GM18870 (cell line): ENCODE measurements at regions not wholly inside any gene's neighbourhood (a gene's known extent, or its start where the extent isn't known, plus 50 kb on each side); places are given as distances from the start of the nearest gene placed in this dataset.

Source experiments
- ATAC-seq: cut with Tn5 transposase; IDR thresholded peaks from one replicate; pipeline ENCODE4 v1.9.1; 2021; ENCODE audit warnings: moderate library complexity; ENCODE audit not compliant: unreplicated experiment

GRCh38 chr3:70580021-70580420 lies 267.6 kb upstream of the MDFIC2 start:
- ATAC-seq: no peak

DNA sequence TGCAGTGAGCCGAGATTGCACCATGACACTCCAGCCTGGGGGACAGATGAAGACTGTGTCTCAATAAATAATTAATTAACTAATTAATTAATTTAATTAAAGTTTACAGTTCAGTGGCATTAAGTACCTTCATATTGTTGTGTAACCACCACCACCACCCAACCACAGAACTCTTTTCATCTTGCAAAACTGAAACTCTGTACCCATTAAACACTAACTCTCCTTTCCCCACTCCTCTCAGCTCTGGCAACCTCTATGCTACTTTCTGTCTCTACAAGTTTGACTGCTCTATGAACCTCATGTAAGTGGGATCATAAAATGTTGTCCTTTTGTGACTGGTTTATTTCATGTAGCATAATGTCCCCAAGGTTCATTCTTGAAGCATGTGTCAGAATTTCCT lies 259.3 kb upstream of the MDFIC2 start:
- ATAC-seq: no peak

DNA sequence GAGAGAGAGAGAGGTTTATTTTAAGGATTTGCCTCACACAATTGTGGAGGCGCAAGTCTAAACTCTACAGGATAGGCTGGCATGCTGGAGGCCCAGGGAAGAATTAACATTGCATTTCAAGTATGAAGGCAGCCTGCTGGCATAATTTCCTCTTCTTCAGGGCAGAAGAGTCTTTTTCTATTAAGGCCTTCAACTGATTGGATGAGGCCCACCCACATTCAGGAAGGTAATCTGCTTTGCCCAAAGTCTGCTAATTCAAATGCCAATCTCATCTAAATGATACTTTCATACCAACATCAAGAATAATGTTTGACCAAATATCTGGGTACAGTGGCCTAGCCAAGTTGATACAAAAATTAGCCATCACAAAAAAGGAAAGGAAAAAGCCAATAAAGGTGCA lies 258.1 kb upstream of the MDFIC2 start:
- no peak for ATAC-seq

- ATAC-seq: no peak
Observed at GRCh38 chr3:70568626-70569025, 256.2 kb upstream of the MDFIC2 start.

DNA sequence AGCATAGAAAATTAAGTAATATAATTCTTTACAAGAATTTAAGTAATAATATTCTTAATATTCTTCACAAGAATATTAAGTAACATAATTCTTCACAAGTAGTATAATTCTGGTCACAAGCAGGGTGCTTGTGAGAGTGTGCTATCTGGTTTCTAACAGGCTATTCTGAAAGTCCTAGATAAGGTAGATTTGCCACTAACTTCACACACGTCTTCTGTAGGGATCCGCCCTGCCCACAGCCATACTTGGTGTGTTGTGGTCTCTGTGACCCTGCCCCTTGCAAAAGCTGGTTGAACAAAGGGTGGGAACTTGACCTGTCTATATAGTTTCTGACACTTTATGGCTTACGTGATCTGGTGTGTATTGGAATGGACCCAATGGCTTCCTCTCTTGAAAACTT lies 253.4 kb upstream of the MDFIC2 start:
- ATAC-seq: no peak

DNA sequence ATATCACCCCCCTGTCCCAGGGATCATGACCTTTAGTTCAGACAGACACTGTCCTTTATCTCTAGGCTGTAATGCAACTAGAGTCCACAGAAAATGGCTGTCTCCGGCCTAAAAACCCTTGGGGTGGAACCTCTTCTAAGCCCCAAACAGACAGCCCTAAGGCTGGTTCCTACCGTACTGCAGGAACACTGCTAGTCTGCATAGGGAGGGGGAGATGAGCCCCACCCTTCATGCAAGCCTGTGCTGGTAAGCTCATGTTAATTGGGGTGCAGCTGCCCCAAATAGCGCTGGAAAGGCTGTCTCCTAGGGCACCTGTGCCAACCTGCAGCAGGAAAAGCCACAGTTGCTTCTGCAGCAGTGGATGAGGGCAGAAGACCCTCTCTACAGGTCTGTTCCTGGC lies 252.1 kb upstream of the MDFIC2 start:
- no peak for ATAC-seq

DNA sequence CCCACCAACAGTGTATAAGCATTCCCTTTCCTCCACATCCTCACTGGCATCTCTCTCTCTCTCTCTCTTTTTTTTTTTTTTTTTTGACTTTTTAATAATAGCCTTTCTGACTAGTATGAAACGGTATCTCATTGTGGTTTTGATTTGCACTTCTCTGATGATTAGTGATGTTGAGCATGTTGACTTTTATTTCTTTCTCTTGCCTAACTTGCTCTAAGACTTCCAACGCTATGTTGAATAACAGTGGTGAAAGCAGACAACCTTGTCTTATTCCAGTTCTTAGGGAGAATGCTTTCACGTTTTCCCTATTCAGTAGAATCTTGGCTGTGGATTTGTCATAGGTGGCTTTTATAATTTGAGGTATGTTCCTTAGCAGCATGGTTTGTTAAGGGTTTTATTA lies 249.4 kb upstream of the MDFIC2 start:
- no peak for ATAC-seq

DNA sequence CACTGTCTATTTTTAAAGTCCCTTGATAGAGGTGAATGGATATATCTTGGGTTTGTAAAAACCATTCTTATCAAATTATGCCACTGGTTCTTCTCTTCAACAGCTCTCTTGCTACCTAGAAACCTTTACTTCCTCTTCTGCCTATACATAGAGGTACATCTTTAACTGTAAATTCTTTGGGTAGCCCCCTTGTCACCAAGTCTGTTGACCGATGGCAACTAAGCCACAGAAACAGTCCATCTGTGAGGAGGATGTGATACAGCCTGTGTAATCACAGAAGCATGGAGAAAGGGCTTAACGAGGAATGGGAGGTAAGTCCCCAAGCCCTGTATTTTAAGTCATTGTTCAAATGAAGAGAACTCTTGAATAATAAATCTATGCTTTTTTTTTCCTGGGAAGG lies 246.5 kb upstream of the MDFIC2 start:
- no peak for ATAC-seq

GRCh38 chr3:70557976-70558375 lies 245.5 kb upstream of the MDFIC2 start:
- no peak for ATAC-seq

- ATAC-seq: no peak
Observed at GRCh38 chr3:70556056-70556455, 243.6 kb upstream of the MDFIC2 start.

DNA sequence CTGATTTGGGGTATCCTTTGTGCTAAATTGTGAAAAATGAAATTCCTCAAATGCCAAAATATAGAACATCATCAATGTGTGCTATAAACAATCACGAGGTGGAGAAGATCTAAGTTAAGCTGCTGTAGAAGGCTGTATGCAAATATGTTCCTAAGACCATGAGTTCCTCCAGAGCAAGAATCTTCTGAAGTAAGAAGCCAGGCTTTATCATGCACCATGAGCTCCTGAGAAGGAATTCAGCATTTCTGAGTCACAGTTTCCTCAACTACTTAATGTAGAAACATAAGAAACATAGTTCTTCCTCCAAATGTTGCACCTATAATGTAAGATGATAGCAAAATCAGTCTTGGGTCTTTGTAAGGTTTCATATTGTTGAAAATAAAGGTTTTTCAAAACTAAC lies 241.7 kb upstream of the MDFIC2 start:
- no peak for ATAC-seq

DNA sequence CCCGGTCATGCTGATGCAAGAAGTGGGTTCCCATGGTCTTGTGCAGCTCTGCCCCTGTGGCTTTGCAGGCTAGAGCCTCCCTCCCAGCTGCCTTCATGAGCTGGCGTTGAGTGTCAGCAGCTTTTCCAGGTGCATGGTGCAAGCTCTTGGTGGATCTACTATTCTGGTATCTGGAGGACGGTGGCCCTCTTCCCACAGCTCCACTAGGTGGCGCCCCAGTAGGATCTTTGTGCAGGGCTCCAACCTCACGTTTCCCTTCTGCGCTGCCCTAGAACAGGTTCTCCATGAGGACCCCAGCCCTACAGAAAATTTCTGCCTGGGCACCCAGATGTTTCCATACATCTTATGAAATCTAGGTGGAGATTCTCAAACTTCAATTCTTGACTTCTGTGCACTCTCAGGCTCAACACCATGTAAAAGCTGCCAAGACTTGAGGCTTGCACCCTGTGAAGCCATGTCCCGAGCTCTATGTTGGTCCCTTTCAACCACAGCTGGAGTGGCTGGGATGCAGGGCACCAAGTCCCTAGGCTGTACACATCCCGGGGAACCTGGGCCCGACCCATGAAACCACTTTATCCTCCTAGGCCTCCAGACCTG lies 238.4 kb upstream of the MDFIC2 start:
- peak; percentile 77 for ATAC-seq

GRCh38 chr3:70546679-70547078 lies 234.2 kb upstream of the MDFIC2 start:
- no peak for ATAC-seq

GRCh38 chr3:70543493-70543892 lies 231.1 kb upstream of the MDFIC2 start:
- ATAC-seq: no peak

DNA sequence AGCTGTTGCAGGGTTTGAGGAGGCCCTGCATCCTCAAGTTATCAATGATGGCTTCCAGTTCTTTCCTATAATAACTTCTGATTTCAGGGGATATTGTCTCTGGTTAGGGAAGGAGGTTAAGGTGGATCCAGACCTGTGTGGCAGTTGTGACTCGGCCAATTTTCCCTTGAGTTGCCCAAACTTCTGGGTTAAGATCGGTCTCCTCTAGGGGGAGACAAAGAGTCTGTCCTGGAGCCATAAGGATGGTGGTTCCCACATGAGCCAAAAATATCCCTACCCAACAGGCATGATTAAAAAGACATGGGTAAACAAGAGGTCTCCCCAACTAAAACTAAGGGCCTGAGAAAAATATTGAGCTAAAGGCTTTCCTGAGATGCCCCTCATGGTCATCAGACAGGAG lies 227.5 kb upstream of the MDFIC2 start:
- no peak for ATAC-seq

- no peak for ATAC-seq
Observed at GRCh38 chr3:70532806-70533205, 220.4 kb upstream of the MDFIC2 start.

DNA sequence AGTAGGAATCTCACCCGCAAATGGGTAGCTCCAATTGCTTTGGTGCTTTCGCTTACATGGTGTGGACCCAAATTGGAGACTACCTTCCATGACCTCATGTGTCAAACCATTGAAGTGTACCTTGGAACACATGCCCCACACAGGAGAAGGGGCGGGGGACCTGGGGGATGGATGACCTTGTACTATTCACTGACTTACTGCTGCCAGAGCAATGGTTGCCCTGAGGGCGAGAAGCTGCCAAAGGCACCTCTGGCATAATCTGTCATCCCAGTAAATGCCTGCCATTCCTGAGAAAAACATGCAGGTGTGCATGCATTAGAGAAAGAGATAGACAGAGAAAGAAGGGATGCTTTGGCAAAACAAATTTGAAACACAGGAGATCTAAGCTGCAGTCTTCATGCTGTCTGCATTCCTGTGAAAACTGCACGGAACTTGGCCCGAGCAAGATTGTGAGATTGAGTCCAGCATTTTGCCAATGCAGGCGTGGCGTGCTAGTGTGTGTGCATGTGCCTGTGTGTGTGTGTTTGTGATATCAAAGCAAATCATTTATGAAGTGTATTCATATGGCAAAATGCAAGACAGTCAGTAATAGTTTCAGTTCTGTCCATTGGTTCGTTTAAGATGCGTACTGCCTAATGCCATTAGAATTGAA lies 219.5 kb upstream of the MDFIC2 start:
- no peak for ATAC-seq

- no peak for ATAC-seq
Observed at GRCh38 chr3:70531063-70531657, 218.7 kb upstream of the MDFIC2 start.

GRCh38 chr3:70530626-70531025 lies 218.2 kb upstream of the MDFIC2 start:
- no peak for ATAC-seq

- ATAC-seq: no peak
Observed at GRCh38 chr3:70527026-70527425, 214.6 kb upstream of the MDFIC2 start.

DNA sequence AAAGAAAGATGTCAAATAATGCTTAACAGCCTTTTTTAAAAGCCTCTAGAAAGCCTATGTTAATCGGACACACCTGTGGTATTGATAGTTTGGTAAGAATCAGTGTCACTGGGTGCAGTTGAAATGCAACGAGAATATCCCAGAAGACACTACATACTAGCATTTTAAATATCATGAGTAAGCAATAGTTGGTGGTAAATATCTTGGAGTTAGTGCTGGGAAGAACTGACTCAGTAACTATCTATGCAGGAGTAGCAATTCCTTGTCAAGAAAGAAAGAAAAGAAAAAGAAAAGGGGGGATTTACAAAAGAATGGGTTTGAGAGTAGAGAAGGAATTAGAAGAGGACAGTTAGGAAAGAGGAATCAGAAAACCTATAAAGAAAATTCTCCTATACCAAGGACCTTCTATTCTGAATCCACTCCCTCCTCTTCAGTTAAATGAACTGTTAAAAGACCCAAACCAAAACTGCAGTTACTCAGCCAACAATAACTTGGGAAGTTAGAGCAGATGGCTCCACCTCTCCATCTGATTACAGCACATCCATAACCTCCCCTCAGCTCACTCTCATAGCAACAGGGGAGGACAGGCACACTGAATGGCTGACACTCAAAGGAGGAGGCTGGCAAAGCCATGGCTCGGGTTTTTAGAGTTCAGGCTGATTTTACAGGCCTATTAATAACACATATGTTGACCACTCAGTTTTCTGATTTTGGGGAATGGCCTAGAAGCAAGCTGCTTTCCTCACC lies 207.6 kb upstream of the MDFIC2 start:
- no peak for ATAC-seq

- ATAC-seq: no peak
Observed at GRCh38 chr3:70519026-70519425, 206.6 kb upstream of the MDFIC2 start.
